ENCODE measurements at regions not wholly inside any gene's neighbourhood (a gene's known extent, or its start where the extent isn't known, plus 50 kb on each side); places are given as distances from the start of the nearest gene placed in this dataset.
"Not testable (repeated sequence)": the region's sequence is repeated elsewhere in the genome, so short reads cannot be mapped to it uniquely, and the experiment has no call there.

DNA sequence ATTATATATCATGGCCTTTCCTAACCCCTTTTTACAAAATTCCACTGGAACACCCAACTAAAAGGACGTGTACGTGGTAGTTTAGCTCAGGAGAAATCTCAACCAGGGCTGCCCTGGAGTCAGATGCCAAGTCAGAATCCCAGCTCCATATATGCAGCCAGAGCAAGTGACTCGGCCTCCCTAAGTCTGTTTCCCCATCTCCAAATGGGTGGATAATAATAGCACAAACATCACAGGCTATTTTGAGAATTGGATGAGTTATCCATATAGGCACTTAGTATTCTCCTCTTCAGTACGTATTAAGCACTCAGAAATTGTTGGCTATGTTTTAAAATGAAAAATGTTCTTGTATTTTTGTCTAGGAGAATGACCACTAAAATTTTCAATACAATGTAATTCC is 481.5 kb downstream of the CD109 start:
- Mint-ChIP-seq H3K27me3 (no peaks in the 10 kb centered on the region), H3K36me3 (no peaks in the 10 kb centered on the region), H3K27ac (no peak overlapping the region), H3K4me3 (no peak overlapping the region), H3K9me3 (peaks cover 4% of the 10 kb centered on the region), H3K4me1 (ENCODE audit: low read depth in 2 of 2) (no peaks in the 10 kb centered on the region)
- DNase-seq (ENCODE audit: low spot score), result no peak
- no peak for ATAC-seq

DNA sequence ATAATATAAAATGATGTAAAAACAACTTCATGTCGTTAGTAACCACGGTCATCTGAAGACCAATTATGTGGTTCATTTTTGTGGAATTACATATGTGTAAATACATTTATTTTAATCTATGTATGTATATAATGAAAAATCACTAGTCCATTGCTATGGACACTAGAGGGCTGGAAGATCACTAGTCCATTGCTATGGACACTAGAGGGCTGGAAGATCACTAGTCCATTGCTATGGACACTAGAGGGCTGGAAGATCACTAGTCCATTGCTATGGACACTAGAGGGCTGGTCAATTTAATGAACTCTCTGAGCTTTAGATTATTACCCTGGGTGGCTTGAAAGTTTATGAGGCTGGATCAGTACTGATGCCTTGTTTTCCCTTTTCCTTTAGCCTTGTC is 474.5 kb downstream of the CD109 start:
- not testable (repeated sequence) for DNase-seq (ENCODE audit: low spot score); H3K27ac Mint-ChIP-seq; H3K9me3 Mint-ChIP-seq; H3K27me3 Mint-ChIP-seq; H3K4me1 Mint-ChIP-seq (ENCODE audit: low read depth in 2 of 2); ATAC-seq; H3K36me3 Mint-ChIP-seq; H3K4me3 Mint-ChIP-seq

DNA sequence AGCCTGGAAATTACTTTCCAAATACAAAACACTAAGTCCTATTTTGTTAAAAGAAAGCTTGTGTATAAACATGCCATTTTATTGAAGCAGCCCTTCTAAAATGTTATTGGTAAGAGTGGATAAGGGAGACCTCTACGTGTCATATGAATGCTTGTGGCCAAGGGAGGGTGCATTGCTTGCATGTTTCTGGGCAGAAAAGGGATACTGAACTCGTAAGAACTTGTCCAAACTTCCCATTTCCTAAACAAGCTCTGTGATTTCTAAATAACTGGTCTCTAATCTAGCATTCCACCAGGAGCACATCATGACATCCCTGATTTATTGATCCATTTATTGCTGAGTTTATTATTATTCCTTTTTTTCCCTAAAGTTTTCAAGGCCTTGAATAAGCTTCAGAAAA is 474.1 kb downstream of the CD109 start:
- Mint-ChIP-seq H3K4me1 (ENCODE audit: low read depth in 2 of 2) (no peaks in the 10 kb centered on the region), H3K27me3 (no peaks in the 10 kb centered on the region), H3K4me3 (no peak overlapping the region), H3K36me3 (no peaks in the 10 kb centered on the region), H3K27ac (no peak overlapping the region), H3K9me3 (peaks cover 4% of the 10 kb centered on the region)
- DNase-seq (ENCODE audit: low spot score) (no peak), ATAC-seq (no peak)

DNA sequence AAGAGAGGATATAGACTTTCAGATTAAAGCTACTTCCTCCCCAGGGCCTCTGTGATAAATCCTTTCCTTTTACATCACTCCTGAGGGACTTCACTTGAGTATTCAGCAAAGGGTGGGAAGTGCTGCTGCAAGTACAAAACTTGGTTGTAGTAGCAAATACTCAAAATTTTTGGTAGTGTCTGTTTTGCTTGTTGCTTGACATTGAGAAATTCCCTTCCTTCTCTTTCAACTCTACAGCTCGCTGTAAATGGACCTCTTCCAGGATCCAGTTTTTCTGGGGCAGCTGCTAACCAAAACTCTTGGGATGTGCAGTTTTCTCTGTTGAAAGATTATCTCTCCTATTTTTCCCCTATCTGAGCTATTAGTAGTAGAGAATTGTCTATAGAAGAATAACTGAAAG is 472.0 kb downstream of the CD109 start:
- no peak for DNase-seq (ENCODE audit: low spot score)
- Mint-ChIP-seq H3K4me1 (ENCODE audit: low read depth in 2 of 2) (no peaks in the 10 kb centered on the region), H3K4me3 (no peak overlapping the region), H3K27ac (no peak overlapping the region), H3K36me3 (no peaks in the 10 kb centered on the region), H3K9me3 (peaks cover 4% of the 10 kb centered on the region), H3K27me3 (no peaks in the 10 kb centered on the region)
- no peak for ATAC-seq

DNA sequence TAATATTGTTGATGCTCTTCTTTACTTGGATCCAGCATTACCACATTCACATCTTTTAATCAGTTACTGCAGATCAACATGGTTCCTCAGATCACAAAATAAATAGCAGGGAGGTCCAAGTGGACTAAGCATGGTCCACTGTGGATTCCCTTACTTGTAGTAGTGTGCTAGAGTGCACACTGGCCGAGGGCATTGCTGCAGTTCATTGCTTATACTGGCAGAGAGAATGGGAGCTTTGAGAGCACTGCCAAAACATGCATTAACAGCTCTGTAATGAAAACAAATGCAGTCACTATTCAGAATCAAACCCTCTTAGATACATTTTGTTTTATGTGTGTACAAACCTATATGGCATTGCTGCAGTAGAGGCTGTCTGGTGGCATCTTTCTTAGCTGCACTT is 471.5 kb downstream of the CD109 start:
- no peak for DNase-seq (ENCODE audit: low spot score)
- no peaks in the 10 kb centered on the region for H3K4me1 Mint-ChIP-seq (ENCODE audit: low read depth in 2 of 2)
- H3K4me3 Mint-ChIP-seq, result no peak overlapping the region
- ATAC-seq, result no peak
- H3K9me3 Mint-ChIP-seq, result peaks cover 4% of the 10 kb centered on the region
- no peaks in the 10 kb centered on the region for H3K36me3 Mint-ChIP-seq
- H3K27ac Mint-ChIP-seq, result no peak overlapping the region
- H3K27me3 Mint-ChIP-seq, result no peaks in the 10 kb centered on the region

DNA sequence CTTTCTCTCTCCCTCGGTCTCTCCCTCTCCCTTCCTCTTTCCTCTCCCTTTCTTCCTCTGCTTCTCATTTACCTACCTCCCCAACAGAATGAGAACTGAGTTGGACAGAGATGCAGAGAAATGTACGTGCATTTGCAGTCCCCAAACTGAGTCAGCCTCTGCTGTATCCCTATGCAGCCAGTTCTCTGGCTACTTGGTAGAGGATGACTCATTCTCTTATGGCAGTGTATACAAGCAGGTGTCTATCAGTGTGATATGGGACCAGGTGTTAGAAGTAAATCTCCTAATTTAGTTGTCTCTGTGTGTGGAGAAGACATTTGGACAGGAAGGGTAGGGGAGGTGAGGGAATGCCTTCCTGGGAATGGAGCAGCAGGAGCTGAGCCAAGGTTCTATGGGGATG is 470.8 kb downstream of the CD109 start:
- no peaks in the 10 kb centered on the region for H3K4me1 Mint-ChIP-seq (ENCODE audit: low read depth in 2 of 2)
- H3K27me3 Mint-ChIP-seq, result no peaks in the 10 kb centered on the region
- no peak for ATAC-seq
- no peak overlapping the region for H3K27ac Mint-ChIP-seq
- no peaks in the 10 kb centered on the region for H3K9me3 Mint-ChIP-seq
- no peak for DNase-seq (ENCODE audit: low spot score)
- no peaks in the 10 kb centered on the region for H3K36me3 Mint-ChIP-seq
- H3K4me3 Mint-ChIP-seq, result no peak overlapping the region

DNA sequence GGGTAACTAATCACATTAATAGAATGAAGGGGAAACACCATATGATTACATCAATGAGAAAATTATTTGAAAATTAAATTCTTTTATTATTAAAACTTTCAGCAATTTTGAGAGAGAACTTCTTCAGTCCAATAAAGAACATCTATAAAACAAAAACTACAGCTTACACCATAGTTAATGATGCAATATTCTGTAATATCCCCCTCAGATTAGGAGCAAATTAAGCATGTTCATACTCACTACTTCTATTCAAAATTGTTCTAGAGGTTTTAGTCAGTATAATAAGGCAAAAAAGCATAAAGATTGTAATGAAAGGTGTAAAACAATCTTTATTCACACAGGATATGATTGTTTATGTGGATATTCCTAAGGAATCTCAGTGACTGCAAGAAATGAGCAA is 465.4 kb downstream of the CD109 start:
- H3K27ac Mint-ChIP-seq, result no peak overlapping the region
- no peaks in the 10 kb centered on the region for H3K27me3 Mint-ChIP-seq
- DNase-seq (ENCODE audit: low spot score) (no peak), ATAC-seq (no peak)
- no peaks in the 10 kb centered on the region for H3K4me1 Mint-ChIP-seq (ENCODE audit: low read depth in 2 of 2)
- no peak overlapping the region for H3K4me3 Mint-ChIP-seq
- peaks cover 14% of the 10 kb centered on the region for H3K9me3 Mint-ChIP-seq
- no peaks in the 10 kb centered on the region for H3K36me3 Mint-ChIP-seq

DNA sequence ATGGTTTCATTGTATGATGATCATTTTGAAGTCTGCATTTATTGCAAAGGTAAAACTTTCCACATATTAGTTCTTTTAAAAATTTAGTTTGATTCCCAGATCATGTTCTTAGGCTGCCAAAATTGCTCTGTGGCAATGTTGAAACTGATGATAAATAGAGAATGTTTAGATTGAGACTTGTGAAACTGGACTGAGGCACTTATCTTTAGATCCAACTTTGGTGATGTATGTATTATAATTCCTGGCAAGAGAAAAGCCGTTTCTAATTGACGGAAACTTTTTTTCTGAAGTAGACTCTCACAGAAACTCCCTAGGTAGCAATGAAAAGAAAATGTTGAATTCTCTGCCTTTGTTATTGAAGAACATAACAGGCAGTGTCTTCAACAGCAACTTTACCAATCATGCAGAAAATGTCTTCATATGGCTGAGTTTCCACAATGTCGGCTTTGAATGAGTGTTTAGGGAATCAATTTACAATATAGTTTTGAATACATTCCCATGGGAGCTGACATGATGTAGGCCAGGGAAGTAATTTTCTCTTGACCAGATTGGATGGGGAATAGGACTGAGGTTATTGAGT is 456.2 kb downstream of the CD109 start:
- ATAC-seq (no peak), DNase-seq (ENCODE audit: low spot score) (no peak)
- H3K4me1 Mint-ChIP-seq (ENCODE audit: low read depth in 2 of 2), result no peaks in the 10 kb centered on the region
- H3K4me3 Mint-ChIP-seq, result no peak overlapping the region
- no peak overlapping the region for H3K27ac Mint-ChIP-seq
- H3K9me3 Mint-ChIP-seq, result peaks cover 4% of the 10 kb centered on the region
- no peaks in the 10 kb centered on the region for H3K36me3 Mint-ChIP-seq
- no peaks in the 10 kb centered on the region for H3K27me3 Mint-ChIP-seq

DNA sequence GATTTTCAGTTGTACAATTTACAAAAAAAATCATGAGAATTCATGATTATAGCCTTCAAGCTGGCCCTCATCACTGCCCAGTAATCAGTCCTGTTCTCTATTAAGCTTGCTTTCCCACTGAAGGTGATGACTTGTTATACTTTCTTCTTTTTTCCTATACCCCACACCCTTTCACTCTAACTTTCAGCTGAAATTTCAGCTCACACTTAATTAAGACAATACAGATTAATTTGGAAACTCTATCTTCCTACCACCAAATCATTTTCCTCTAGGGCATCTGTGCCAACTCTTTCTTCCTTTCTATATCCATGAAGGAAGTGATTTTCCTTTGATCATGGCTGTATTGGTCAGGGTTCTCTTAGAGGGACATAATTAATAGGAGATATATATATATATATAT is 449.9 kb downstream of the CD109 start:
- H3K9me3 Mint-ChIP-seq, result peaks cover 14% of the 10 kb centered on the region
- ATAC-seq (no peak), DNase-seq (ENCODE audit: low spot score) (no peak)
- H3K27me3 Mint-ChIP-seq, result no peaks in the 10 kb centered on the region
- H3K4me1 Mint-ChIP-seq (ENCODE audit: low read depth in 2 of 2), result no peaks in the 10 kb centered on the region
- H3K36me3 Mint-ChIP-seq, result no peaks in the 10 kb centered on the region
- H3K4me3 Mint-ChIP-seq, result no peak overlapping the region
- no peak overlapping the region for H3K27ac Mint-ChIP-seq

DNA sequence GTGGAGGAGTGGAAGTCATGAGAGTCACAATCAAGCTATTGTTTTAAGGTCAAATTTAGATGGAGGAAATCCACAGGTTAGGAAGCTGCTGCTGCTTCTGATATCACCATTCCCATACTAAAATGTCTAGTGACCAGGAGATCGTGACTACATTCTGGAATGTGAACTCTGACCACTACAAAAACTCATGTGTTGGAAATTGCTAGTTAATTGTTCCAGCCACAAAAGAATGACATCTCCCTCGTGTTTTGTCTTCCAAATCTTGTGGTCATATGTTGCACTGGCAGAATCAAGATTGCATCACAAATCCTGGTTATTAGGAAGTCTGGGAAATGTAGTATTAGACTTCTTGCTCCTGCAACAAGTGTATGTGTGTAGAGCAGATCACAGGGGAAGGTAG is 441.9 kb downstream of the CD109 start:
- H3K27ac Mint-ChIP-seq, result no peak overlapping the region
- H3K4me3 Mint-ChIP-seq, result no peak overlapping the region
- H3K27me3 Mint-ChIP-seq, result no peaks in the 10 kb centered on the region
- H3K4me1 Mint-ChIP-seq (ENCODE audit: low read depth in 2 of 2), result no peaks in the 10 kb centered on the region
- ATAC-seq (no peak), DNase-seq (ENCODE audit: low spot score) (no peak)
- H3K36me3 Mint-ChIP-seq, result no peaks in the 10 kb centered on the region
- peaks cover 10% of the 10 kb centered on the region for H3K9me3 Mint-ChIP-seq

DNA sequence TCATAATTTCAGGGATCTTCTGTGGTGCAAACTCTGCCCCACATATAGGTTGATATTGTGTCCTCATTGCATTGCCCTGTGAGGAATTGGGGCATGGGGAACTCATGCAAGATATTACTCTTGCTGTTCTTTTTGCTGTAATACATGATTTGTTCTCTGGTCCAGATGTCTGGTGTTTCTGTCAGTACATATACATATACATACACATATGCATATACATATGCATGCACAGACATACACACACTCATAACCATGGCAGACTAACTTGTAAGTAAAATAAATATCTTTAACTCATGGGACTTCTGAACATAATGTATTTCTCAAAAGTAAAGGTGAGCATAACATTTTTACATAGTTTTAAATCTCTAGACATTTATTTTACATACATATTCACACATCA is 438.3 kb downstream of the CD109 start:
- no peaks in the 10 kb centered on the region for H3K36me3 Mint-ChIP-seq
- H3K9me3 Mint-ChIP-seq, result peaks cover 4% of the 10 kb centered on the region
- DNase-seq (ENCODE audit: low spot score), result no peak
- H3K4me1 Mint-ChIP-seq (ENCODE audit: low read depth in 2 of 2), result no peaks in the 10 kb centered on the region
- H3K4me3 Mint-ChIP-seq, result no peak overlapping the region
- no peak overlapping the region for H3K27ac Mint-ChIP-seq
- no peak for ATAC-seq
- H3K27me3 Mint-ChIP-seq, result no peaks in the 10 kb centered on the region

DNA sequence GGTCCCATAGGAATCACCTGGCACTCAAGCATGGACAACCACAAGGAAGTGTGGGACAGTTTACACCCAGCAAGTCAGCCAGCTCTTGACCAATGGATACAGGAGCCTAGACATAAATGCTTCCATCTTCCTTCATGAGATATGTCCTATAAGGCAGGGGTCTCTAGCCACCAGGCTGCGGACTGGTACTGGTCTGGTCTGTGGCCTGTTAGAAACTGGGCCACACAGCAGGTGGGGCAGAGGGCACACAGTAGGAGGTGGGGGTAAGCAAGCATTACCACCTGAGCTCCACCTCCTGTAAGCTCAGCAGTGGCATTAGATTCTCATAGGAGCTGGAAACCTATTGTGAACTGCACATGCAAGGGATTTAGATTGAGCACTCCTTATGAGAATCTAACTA is 437.1 kb downstream of the CD109 start:
- Mint-ChIP-seq H3K4me1 (ENCODE audit: low read depth in 2 of 2) (no peaks in the 10 kb centered on the region), H3K9me3 (peaks cover 4% of the 10 kb centered on the region)

DNA sequence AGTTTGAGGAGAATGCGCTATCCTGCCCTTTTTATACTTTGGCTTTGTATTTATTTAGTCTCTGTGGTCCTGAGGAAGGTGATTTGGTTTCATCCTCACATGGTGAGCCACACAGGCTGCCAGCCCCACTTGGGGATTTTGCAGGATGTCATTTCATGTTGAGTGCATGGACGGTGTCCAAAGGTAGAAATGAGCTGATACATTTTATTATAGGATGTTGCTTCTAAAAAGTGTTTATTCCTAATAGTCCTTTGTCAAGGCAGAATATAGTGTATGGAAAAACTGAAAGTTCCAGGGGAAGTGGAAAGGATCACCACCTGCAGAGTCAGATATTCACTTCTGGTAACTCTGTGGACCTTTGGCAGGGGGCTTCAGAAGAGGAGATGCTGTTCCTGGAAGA is 434.6 kb downstream of the CD109 start:
- H3K4me1 Mint-ChIP-seq (ENCODE audit: low read depth in 2 of 2), result no peaks in the 10 kb centered on the region
- ATAC-seq, result no peak
- H3K4me3 Mint-ChIP-seq, result no peak overlapping the region
- no peak overlapping the region for H3K27ac Mint-ChIP-seq
- H3K27me3 Mint-ChIP-seq, result no peaks in the 10 kb centered on the region
- DNase-seq (ENCODE audit: low spot score), result no peak
- H3K9me3 Mint-ChIP-seq, result peaks cover 6% of the 10 kb centered on the region
- H3K36me3 Mint-ChIP-seq, result no peaks in the 10 kb centered on the region

More for the DNA sequence above, 437.1 kb downstream of the CD109 start:
- DNase-seq (ENCODE audit: low spot score) (no peak), ATAC-seq (no peak)
- H3K27ac Mint-ChIP-seq, result no peak overlapping the region
- H3K36me3 Mint-ChIP-seq, result no peaks in the 10 kb centered on the region
- no peak overlapping the region for H3K4me3 Mint-ChIP-seq
- no peaks in the 10 kb centered on the region for H3K27me3 Mint-ChIP-seq

DNA sequence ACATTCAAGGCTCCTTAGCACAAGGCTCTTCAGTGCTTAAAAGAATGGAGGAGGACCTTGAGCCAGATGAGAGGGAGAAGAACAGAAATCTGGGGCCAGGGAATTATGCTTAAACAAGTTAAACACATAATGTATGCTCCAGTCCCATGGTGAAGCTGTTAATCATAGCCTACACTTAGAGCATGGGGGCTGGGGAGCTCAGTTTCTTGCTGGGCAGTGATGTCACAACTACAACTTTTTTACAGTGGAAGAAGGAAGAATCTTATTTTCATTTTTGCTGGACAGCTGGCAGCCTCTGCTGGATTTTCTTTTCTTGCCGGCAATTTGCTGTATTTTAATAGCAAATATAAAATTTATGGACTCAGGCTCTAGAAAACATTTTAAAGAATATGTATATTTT is 432.5 kb downstream of the CD109 start:
- ATAC-seq (no peak), DNase-seq (ENCODE audit: low spot score) (no peak)
- no peak overlapping the region for H3K4me3 Mint-ChIP-seq
- H3K36me3 Mint-ChIP-seq, result no peaks in the 10 kb centered on the region
- no peaks in the 10 kb centered on the region for H3K27me3 Mint-ChIP-seq
- peaks cover 6% of the 10 kb centered on the region for H3K9me3 Mint-ChIP-seq
- H3K4me1 Mint-ChIP-seq (ENCODE audit: low read depth in 2 of 2), result no peaks in the 10 kb centered on the region
- H3K27ac Mint-ChIP-seq, result no peak overlapping the region

DNA sequence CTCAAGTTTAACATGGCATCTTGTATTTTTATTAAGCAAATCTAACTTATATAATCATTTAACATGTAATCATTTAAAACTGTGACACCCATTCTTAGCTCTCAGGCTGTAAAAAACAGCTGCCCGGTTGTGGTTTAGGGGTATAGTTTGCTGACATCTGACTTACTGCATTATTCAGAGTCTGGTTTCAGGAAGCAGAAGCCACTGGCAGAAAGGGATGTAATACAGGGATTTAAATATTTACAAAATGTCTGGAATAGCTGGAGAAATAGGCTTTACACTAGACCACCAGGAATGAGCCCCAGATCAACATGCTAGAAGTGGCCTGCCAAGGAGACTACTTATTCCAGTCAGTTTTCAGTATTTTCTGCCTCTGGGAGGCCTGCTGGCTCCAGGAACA is 421.1 kb downstream of the CD109 start:
- H3K9me3 Mint-ChIP-seq, result peaks cover 13% of the 10 kb centered on the region
- DNase-seq (ENCODE audit: low spot score) (no peak), ATAC-seq (no peak)
- no peak overlapping the region for H3K27ac Mint-ChIP-seq
- no peaks in the 10 kb centered on the region for H3K4me1 Mint-ChIP-seq (ENCODE audit: low read depth in 2 of 2)
- no peaks in the 10 kb centered on the region for H3K27me3 Mint-ChIP-seq
- H3K36me3 Mint-ChIP-seq, result no peaks in the 10 kb centered on the region
- H3K4me3 Mint-ChIP-seq, result no peak overlapping the region

All from natural killer cell treated with Interleukin-12 subunit alpha and Interleukin-12 subunit beta and Interleukin-15 and Interleukin-18, amount 100 ng/mL, for 72 hours (primary cell).